HG02938 (cell line): ENCODE measurements at regions not wholly inside any gene's neighbourhood (a gene's known extent, or its start where the extent isn't known, plus 50 kb on each side); places are given as distances from the start of the nearest gene placed in this dataset.
"Not testable (repeated sequence)": the region's sequence is repeated elsewhere in the genome, so short reads cannot be mapped to it uniquely, and the experiment has no call there.

Source experiments
- ATAC-seq: cut with Tn5 transposase; IDR thresholded peaks from one replicate; pipeline ENCODE4 v1.9.1; 2021; ENCODE audit warnings: mild to moderate bottlenecking, moderate library complexity; ENCODE audit not compliant: unreplicated experiment

- no peak for ATAC-seq
Measured at GRCh38 chr4:136009258-136009832, 1522.9 kb downstream of the PCDH18 start.

DNA sequence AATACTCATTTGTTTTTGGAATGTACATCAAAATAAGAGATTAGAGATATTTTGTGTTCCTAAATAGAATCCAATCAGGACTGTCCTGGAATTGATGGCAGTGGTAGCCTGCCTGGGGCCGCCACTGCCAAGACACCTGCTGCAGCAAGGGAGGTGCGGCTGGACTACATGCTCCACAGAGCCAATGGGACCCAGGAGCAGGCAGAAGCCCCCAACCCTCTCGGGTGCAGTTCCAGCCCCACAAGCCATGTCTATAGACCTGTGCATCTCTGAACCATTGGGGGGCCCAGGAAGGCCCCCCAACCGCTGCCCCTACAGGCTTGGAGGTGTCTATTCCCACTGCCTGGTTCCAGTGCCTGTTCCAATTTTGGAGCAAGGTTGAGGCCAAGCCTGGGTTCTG lies 1524.3 kb downstream of the PCDH18 start:
- no peak for ATAC-seq

DNA sequence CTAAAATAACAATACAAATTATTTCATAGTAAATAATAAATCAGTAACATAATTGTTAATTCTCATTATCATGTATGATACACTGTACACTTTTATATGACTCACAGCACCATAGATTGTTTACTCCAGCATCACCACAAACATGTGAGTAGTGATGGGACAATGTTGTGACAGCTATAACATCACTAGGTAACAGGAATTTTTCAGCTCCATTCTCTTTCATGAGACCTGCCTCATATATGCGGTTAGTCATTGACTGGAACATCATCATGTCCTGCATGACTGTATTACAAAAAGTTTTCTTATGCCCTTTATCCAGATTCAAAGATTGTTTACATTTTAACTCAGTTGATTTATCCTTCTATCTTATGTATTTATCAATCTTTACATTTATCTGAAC lies 1530.0 kb downstream of the PCDH18 start:
- ATAC-seq = no peak

DNA sequence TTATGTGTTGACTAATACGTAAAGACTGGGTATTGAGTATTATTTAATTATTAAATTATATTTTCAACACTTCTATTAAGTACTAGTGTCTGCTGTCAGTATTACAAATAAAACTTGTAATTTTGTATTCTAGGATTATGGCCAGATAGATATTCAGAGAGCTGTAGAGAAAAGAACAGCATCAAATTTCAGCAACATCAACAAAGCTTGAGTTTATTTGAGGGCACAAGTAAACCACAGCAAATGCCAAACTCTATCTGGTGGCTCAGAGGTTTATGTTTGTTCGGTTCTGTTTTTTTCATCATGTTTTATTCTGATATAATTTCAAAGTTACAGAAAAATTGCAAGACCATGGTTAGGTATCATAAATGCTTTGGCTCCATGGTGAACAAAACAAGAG lies 1530.5 kb downstream of the PCDH18 start:
- no peak for ATAC-seq

DNA sequence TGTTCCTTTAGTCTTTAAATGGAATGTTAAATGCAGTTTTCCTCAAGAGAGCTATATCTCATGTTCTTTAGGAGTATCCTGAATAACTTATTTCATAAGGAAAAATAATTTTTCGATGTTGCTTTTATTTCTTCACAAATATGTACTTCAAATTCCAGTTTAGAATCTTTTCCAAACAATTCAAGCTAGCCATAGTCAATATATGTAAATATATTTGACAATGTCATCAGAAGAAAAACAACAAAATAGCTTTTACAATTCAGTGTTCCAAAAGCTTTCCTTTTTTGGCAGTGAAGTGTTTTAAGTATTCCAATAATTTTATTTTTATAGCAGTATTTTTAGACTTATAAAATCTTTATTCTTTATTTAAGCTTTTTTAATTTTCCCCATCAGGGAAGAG lies 1532.0 kb downstream of the PCDH18 start:
- no peak for ATAC-seq

- ATAC-seq = no peak
Measured at GRCh38 chr4:135994360-135994759, 1537.9 kb downstream of the PCDH18 start.

DNA sequence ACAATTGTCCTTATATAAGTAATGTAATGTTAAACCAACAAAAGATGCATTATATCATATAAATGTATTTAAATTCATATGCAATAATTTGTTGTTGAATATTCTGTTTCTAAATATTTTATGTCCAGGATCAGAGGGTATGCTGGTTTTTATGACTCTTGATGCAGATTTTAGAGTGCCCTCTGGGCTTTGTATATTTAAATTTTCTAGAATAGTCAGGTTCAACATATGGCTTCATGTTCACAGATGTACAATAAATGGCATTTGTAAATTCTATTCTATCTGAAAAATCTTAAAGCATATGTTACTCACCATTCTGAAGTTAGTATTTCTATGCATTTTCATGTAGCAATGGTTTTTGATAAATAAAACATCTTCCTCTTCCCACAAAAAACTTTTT lies 1555.4 kb downstream of the PCDH18 start:
- ATAC-seq = no peak

DNA sequence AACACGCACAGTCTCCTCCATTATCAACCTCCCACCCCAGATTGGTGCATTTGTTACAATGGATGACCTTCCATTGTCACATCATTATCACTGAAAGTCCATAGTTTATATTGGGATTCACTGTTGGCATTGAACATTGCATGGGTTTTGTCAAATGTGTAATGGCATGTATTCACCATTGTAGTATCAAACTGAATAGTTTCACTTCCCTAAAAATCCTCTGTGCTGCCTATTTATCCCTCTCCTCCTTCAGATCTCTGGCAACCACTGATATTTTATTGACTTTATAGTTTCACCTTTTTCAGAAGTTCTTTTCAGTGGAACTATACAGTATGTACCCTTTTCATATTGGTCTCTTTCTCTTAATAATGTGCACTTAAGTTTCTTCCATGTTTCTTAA lies 1565.4 kb downstream of the PCDH18 start:
- no peak for ATAC-seq

GRCh38 chr4:135963009-135963408 lies 1569.3 kb downstream of the PCDH18 start:
- no peak for ATAC-seq

DNA sequence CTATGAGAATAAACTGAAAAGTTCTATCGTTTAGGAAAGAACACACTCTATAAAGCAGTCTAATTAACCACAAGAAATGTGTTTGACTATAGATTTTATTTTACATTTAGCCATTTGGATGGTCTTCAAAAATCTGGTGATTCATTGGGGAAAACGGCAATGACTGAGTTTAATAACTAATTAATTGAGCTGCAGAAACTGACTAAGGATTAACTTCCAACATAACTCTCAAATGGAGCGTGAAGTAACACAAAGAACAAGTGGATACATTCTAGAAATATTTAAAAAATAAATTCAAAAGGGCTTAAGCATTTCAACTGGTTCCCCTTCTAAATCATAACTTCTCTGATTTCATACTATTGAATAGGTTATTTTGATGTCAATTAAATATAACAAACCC lies 1582.4 kb downstream of the PCDH18 start:
- no peak for ATAC-seq

DNA sequence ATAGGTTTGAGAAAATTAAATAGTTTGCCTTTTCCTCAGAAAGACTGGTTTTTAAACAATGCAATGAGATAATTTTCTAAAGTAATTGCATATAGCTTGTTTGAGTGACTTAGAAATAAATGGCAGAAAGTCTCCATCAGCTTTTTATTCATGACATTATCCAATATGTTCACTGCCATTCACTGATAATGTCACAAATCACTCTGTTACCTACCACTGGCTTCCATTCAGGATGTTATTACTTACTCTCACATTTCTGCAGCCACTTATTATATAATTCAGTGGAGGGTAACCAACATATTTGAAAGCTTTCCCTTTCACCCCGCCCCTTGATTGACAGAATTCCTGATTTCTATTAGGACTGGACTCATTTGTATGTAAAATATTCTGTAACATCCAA lies 1583.5 kb downstream of the PCDH18 start:
- no peak for ATAC-seq

- no peak for ATAC-seq
Measured at GRCh38 chr4:135941671-135942070, 1590.6 kb downstream of the PCDH18 start.

- ATAC-seq = no peak
Measured at GRCh38 chr4:135934026-135934425, 1598.3 kb downstream of the PCDH18 start.

DNA sequence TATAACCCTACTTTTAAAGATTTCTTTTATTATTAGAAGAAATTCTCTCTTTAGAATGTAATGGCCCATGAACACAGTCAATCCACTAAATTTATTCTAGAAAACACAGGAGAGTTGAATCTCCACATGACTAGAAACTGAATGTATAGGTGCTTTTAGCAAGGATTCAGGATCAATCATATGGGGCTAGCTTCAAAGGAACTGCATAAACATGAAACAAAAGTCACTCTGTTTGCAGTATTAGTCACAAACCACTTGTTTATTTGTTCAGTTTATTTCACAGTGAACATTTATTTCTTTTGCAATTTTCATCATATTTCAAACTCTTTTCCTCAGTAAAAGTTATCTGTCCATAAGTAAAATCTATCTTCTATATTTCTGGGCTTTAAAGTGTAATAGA lies 1604.6 kb downstream of the PCDH18 start:
- no peak for ATAC-seq

DNA sequence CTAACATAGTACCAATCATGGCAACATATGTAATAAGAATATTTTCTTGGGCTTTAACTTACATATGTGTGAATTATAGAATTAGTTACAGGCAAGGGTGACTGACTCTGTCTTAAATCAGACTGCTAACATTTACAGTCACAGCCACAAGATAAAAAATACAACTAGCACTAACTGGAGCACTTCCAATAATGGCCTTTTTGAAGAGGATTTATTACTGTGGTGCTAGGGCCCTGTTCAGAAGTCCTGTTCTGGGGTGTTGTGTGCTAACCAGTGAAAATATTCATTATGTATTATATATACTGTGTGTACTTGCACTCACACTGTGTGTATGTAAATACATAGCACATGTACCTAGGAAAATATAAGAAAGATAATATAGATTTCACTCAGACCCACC lies 1611.2 kb downstream of the PCDH18 start:
- ATAC-seq = no peak

- ATAC-seq = no peak
Measured at GRCh38 chr4:135917011-135917410, 1615.3 kb downstream of the PCDH18 start.

DNA sequence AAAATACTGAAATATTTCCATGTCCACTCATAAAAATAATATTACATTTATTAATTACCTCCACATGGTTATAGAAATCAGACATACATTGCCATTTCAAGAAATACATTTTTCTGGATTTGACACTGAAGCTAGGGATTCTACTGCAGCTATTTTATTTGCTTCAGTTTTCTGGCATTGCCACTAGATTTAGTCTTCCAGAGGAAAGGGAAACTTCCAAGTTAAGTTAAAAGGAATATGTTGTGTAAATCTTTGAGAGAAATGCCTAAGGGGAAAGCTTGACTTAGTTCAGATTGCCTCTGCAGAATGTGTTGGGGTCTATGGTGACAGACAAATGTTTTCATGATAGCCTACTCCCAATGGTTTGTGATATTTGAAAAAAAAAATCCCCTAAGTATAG lies 1631.3 kb downstream of the PCDH18 start:
- no peak for ATAC-seq

DNA sequence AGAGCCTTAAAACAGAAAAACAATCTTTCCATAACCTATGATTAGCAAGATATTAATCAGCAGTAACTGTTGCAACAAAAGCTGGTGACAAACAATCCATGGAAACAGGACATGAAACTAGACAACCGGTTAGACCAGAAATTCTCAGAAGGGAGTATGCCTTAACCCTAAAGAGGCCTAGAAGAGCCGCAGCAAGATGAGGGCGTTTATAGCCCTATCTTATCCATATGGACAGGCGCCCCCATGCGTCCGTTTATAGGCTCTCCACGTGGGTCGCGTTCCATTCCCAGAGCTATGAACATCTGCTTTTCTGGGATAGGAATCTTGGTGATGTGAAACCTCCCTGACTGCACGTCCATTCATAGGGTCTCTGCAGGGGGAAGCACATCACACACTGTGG lies 1662.7 kb upstream of the PABPC4L start:
- not testable (repeated sequence) for ATAC-seq

DNA sequence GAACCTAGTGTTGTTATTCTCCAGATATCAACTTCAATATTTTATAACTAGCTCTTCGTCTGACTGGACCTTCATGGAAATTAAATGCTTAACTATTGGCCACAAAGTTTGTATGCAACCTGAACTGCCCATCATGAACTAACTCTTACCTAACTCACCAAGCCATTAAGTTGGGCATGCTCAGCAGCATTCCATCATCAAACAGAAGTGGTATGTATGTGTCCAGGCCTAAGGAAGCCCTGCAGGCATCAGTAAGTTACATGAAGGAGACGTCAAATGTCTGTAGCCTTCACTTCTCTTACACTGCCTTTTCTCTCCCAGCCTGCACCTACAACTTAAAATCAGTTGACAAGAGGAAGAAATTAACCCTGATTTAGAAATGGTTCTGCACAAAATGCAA lies 1639.2 kb upstream of the PABPC4L start:
- no peak for ATAC-seq

DNA sequence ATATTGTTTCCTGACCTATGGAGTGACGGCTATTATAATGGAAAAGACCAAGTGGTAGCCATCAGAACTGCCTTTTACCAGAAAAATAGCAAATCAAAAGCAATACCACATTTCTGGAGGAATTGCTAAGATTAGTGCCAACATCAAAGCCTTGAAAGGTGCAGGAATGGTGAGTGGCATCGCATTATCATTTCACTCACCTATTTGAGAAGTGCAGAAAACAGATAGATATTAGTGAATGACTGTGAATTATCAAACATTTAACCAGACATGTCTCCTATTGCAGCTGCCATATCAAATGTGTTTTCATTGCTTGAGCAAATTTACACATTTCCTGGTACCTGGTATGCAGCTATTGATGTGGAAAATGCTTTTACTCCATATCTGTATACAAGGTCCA lies 1638.1 kb upstream of the PABPC4L start:
- no peak for ATAC-seq

DNA sequence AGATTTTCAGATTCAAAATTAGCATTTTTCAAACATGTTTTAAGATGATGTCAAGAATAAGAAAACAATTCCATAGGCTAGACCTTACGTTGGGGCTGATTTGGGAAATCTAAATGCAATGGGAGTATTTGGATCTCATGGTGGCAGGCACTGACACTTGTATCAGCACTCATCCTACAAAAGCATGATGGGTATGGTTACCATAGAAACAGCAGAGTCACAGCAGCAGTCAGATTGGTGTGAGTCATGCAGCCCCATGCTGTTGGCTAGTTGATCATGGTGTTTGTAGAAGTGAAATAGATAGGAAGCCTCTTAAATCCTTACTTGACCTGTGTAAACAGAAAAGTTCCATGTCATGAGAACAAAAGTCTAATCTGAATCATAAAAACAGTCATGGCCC lies 1637.3 kb upstream of the PABPC4L start:
- ATAC-seq = no peak

DNA sequence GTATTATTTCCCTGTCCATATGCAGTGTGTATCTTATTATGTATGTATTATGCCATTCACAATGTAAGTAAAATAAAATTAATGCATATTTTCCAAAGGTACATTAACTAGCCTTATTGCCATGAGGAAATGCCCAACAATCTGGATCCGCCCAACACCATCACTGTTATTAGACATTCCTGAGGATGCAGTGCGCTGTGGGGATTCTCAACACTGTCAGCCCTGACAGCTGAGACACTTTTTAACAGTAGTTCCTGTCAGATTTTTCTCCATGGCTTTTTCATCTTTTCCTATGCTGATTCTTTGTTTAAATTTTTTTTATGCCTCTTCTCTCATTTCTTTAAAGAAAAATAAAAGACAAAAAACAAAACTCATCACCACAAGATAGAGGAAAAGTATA lies 1632.9 kb upstream of the PABPC4L start:
- ATAC-seq = no peak

GRCh38 chr4:135833529-135833928 lies 1631.9 kb upstream of the PABPC4L start:
- no peak for ATAC-seq
